Keratinocyte (primary cell): ENCODE measurements at regions not wholly inside any gene's neighbourhood (a gene's known extent, or its start where the extent isn't known, plus 50 kb on each side); places are given as distances from the start of the nearest gene placed in this dataset.

Source experiments
- DNase-seq: peaks from one replicate; pipeline ENCODE4 v3.0.0-alpha.2; 2011; ENCODE audit warnings: low read depth, missing footprints, low spot score
- FAIRE-seq: peaks from 2 replicates; lab custom pipeline; 2011; peaks lifted over from hg19 to GRCh38; lab: Jason Lieb, UNC
- H2AFZ ChIP-seq: 2 replicates; pipeline ENCODE4 v1.6.0; 2012; ENCODE audit warnings: low read length, control low read depth, inconsistent platforms; ENCODE audit not compliant: control insufficient read depth
- H3K27ac ChIP-seq: 2 replicates; pipeline ENCODE4 v1.5.1; 2011; ENCODE audit warnings: low read length; ENCODE audit not compliant: control insufficient read depth, insufficient read depth
- H3K27me3 ChIP-seq: 3 replicates; pipeline ENCODE4 v1.6.0; 2011; ENCODE audit warnings: low read length; ENCODE audit not compliant: control insufficient read depth, insufficient read depth; ENCODE audit errors: extremely low read depth
- H3K36me3 ChIP-seq, 2 experiments: 2 replicates in 1 of 2; 3 replicates in 1 of 2; pipeline ENCODE4 v1.5.1; 2011; ENCODE audit warnings: low read length in 2 of 2, mild to moderate bottlenecking in 1 of 2; ENCODE audit not compliant: control insufficient read depth in 2 of 2, insufficient read depth in 2 of 2; ENCODE audit errors: extremely low read depth in 1 of 2
- H3K4me1 ChIP-seq: 3 replicates; pipeline ENCODE4 v1.5.1; 2011; ENCODE audit warnings: low read length; ENCODE audit not compliant: control insufficient read depth, insufficient read depth; ENCODE audit errors: extremely low read depth
- H3K4me2 ChIP-seq: 3 replicates; pipeline ENCODE4 v1.6.0; 2011; ENCODE audit warnings: low read depth, low read length; ENCODE audit not compliant: control insufficient read depth, insufficient read depth; ENCODE audit errors: extremely low read depth
- H3K4me3 ChIP-seq, 3 experiments: fragments of 200-600 bp in 1 of 3; sonication (generic) in 1 of 3; 2 replicates in 2 of 3; 3 replicates in 1 of 3; pipeline ENCODE4 v1.5.1; 2011 to 2016; ENCODE audit warnings: low read length in 3 of 3, mild to moderate bottlenecking in 3 of 3, control low read depth in 2 of 3, inconsistent platforms in 1 of 3, low read depth in 1 of 3, mixed read lengths in 1 of 3, mixed run types in 1 of 3, moderate library complexity in 1 of 3; ENCODE audit not compliant: control insufficient read depth in 2 of 3, insufficient read depth in 2 of 3; ENCODE audit errors: extremely low read depth in 1 of 3
- H3K79me2 ChIP-seq: 2 replicates; pipeline ENCODE4 v1.6.0; 2012; ENCODE audit warnings: low read length; ENCODE audit not compliant: control insufficient read depth, insufficient read depth
- H3K9ac ChIP-seq: 3 replicates; pipeline ENCODE4 v1.6.0; 2011; ENCODE audit warnings: low read length; ENCODE audit not compliant: control insufficient read depth, insufficient read depth; ENCODE audit errors: extremely low read depth
- H3K9me1 ChIP-seq: 3 replicates; pipeline ENCODE4 v1.6.0; 2011; ENCODE audit warnings: low read length; ENCODE audit not compliant: control insufficient read depth, insufficient read depth; ENCODE audit errors: extremely low read depth
- H3K9me3 ChIP-seq: 2 replicates; pipeline ENCODE4 v1.5.1; 2012; ENCODE audit warnings: low read depth, low read length; ENCODE audit not compliant: control insufficient read depth
- H4K20me1 ChIP-seq: 3 replicates; pipeline ENCODE4 v1.6.0; 2011; ENCODE audit warnings: low read length; ENCODE audit not compliant: control insufficient read depth, insufficient read depth; ENCODE audit errors: extremely low read depth
- CTCF ChIP-seq, 3 experiments: IDR thresholded peaks in 1 of 3; conservative IDR thresholded peaks in 1 of 3; optimal IDR thresholded peaks in 1 of 3; 2 replicates in 2 of 3; 3 replicates in 1 of 3; pipeline versions ENCODE3 to v1.5.1; 2011; ENCODE audit warnings: low read length in 3 of 3, mild to moderate bottlenecking in 3 of 3, moderate library complexity in 2 of 3, control low read depth in 1 of 3, inconsistent platforms in 1 of 3; ENCODE audit not compliant: insufficient read depth in 2 of 3; ENCODE audit errors: extremely low read depth in 1 of 3
- EZH2 ChIP-seq: IDR thresholded peaks from one replicate; pipeline ENCODE4 v1.6.1; 2012; ENCODE audit warnings: inconsistent platforms, mild to moderate bottlenecking, low read length, moderate library complexity
- dilution Hi-C: fragments of 300-500 bp; cut with MboI; formaldehyde crosslinking; loops from one replicate; pipeline ENCODE4 v1.7.0; 2020; ENCODE audit warnings: low sequenced_read_pairs; ENCODE audit not compliant: extremely low pct_ligation_motif_present

DNA sequence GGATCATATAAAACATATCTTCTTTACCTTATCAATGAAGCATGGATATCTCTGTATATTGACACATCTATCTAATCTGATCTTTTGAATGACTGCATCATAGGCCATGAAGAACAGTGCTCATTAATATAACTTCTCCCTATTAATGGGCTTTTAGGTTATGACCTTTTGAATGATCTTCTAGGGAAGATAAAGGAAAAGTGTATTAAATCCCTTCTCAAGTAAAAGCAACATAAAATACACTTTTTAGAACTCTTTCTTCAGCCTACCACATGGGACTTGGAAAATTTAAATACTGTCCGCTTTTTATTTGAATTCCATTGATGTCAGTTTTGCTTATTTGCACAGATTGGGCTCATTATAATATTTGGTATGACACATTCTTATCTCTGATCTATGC is 425.4 kb downstream of the MED13L start:
- no peaks in the 10 kb centered on the region for H3K27me3 ChIP-seq
- H3K4me2 ChIP-seq = no peak overlapping the region
- H3K9ac ChIP-seq = no peak overlapping the region
- DNase-seq (no peak), FAIRE-seq (no peak)
- no peaks in the 10 kb centered on the region for H3K79me2 ChIP-seq
- H3K27ac ChIP-seq = no peak overlapping the region
- no peak overlapping the region for H2AFZ ChIP-seq
- dilution Hi-C loops = no loop called here
- TF ChIP-seq EZH2 (no peak), CTCF (optimal IDR thresholded peaks at IDR 0.05 in 1 of 3, IDR thresholded peaks at IDR 0.05 in 1 of 3, conservative IDR thresholded peaks at IDR 0.05 in 1 of 3; ENCODE audit: extremely low read depth in 1 of 3, insufficient read depth in 2 of 3, low read length in 3 of 3) (no peak)
- H3K9me1 ChIP-seq = no peaks in the 10 kb centered on the region
- no peak overlapping the region for H3K4me3 ChIP-seq
- no peaks in the 10 kb centered on the region for H4K20me1 ChIP-seq
- H3K36me3 ChIP-seq = no peaks in the 10 kb centered on the region
- no peaks in the 10 kb centered on the region for H3K4me1 ChIP-seq
- no peaks in the 10 kb centered on the region for H3K9me3 ChIP-seq

DNA sequence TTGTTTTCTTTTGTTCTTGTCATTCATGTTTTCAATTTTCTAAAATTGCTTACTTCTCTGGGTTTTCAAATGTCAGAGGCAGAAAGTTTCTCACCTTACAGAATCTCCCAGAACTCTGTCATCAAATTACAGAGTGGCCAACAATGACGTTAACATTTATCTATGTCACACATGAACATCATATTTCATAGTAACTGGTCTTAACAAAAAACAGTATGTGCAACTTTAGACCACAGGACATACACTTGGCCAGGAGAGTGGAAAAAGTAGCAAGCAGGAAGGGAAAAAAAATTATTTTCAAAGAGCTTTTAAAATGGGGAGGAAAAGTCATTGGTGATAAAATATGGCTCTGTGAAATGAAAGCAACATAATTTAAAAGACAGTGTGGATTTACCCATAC is 426.5 kb downstream of the MED13L start:
- H3K9ac ChIP-seq = no peak overlapping the region
- no peaks in the 10 kb centered on the region for H3K79me2 ChIP-seq
- DNase-seq (no peak), FAIRE-seq (no peak)
- no peak overlapping the region for H3K4me2 ChIP-seq
- no peaks in the 10 kb centered on the region for H3K27me3 ChIP-seq
- no peaks in the 10 kb centered on the region for H3K4me1 ChIP-seq
- no peak overlapping the region for H2AFZ ChIP-seq
- H4K20me1 ChIP-seq = no peaks in the 10 kb centered on the region
- H3K4me3 ChIP-seq = no peak overlapping the region
- dilution Hi-C loops = no loop called here
- no peaks in the 10 kb centered on the region for H3K9me1 ChIP-seq
- H3K9me3 ChIP-seq = no peaks in the 10 kb centered on the region
- no peak overlapping the region for H3K27ac ChIP-seq
- no peaks in the 10 kb centered on the region for H3K36me3 ChIP-seq
- TF ChIP-seq EZH2 (no peak), CTCF (optimal IDR thresholded peaks at IDR 0.05 in 1 of 3, IDR thresholded peaks at IDR 0.05 in 1 of 3, conservative IDR thresholded peaks at IDR 0.05 in 1 of 3; ENCODE audit: extremely low read depth in 1 of 3, insufficient read depth in 2 of 3, low read length in 3 of 3) (no peak)
